GM21737 (cell line): ENCODE measurements at regions not wholly inside any gene's neighbourhood (a gene's known extent, or its start where the extent isn't known, plus 50 kb on each side); places are given as distances from the start of the nearest gene placed in this dataset.

ENCODE experiments used
- ATAC-seq: cut with Tn5 transposase; IDR thresholded peaks from one replicate; pipeline ENCODE4 v1.9.1; 2021; ENCODE audit warnings: mild to moderate bottlenecking, moderate library complexity; ENCODE audit not compliant: unreplicated experiment

DNA sequence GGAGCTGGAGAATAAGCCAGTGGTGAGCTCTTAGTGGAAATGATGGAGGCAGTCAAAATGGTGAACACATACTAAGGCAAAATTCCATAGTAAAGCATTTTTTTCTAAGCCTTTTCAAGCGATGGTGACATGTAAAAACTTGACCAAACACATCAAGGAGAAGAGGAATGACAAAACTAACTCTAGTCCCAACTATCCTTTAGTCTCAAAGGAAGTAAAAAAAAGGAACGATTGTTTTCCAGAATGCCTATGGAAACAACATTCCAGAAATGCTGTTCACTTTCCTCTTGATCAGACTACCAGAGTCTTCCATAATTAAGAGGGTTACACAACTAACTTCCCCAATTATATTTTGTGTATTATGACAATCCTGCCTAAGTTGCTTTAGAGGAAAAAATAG, 715.6 kb downstream of the EPHA4 start:
- ATAC-seq: no peak

DNA sequence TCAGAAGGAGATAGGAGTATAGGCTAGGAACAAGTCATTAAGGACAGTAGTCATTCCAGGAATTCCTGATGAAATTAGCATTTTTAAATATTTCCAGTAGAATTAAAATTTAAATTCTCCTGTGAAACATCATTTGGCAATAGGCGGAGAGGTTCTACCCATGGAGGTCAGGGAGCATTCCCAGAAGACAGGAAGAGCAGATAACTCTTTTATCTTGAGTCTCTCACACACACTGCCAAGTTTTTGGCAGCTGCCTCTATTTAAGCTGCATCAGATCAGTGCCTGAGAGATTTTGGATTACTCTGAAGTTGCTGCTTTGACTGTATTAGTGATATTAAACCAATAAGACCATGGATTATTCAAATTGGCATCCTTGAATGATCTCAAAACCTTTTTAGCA, 714.7 kb downstream of the EPHA4 start:
- no peak for ATAC-seq

DNA sequence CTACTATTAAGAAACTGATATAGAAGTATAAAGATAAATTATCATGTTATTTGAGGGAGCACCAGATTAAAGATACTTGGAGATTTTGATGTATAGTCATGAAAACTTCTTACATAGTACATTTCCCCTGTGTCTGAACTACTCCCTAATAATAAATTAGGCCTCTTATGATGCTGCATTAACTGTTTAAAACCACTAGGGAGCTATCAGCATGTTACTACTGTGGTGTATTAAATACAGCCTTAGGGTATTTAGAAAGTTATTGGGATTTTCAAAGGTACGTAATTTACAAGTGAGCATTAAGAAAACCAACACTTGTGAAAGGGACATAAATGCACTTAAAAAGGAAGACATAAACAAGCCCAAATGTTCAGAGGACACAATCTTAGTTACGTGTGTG, 714.0 kb downstream of the EPHA4 start:
- no peak for ATAC-seq

DNA sequence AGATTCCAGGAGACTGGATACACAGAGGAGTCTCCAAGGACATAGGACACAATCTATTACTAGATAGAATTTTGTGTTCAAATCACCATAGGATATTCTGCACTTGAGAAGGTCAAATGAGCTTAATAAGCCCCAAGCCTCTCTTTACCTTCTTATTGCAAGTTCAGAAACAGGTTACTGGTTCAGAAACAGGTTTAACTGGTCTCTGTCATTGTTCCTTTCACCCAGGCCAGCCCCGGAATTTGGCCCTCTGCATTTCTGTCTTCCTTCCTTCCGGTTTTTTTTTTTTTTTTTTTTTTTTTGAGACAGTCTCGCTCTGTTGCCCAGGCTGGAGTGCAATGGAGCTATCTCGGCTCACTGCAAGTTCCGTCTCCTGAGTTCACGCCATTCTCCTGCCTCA, 700.2 kb downstream of the EPHA4 start:
- no peak for ATAC-seq

DNA sequence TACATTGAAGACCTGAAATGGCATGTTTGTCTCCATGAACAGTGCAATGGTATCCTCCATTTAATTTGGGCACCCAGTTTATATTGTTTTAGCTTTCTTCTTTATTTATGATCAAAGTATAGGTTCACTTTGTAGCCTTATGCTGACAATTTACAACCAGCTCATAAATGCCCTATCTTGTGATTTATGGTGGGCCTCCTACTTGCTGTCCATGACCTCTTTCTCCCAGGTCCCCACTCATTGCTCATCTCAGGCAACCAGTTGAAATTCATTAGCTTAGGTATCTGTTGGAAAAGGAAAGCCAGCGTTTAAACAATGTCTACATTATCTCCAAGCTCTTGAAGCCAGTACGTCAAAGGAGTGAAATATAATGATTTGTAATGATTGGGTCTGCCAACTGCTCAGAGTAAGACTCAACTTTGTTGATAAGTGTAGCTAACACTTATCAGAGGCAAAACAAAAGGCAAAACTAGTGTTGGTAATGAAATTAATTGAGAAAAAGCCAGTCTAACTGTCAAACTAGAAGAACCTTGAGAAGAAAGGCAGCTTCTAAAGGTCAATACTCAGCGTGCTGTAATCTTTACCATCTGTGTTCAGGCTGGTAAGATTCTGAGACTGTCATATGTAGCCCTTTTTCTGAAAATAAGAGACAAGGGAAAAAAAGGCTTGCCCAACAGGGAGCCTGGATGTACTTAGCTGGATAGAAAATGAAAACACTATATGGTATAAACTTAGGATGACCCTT, 695.9 kb downstream of the EPHA4 start:
- no peak for ATAC-seq

DNA sequence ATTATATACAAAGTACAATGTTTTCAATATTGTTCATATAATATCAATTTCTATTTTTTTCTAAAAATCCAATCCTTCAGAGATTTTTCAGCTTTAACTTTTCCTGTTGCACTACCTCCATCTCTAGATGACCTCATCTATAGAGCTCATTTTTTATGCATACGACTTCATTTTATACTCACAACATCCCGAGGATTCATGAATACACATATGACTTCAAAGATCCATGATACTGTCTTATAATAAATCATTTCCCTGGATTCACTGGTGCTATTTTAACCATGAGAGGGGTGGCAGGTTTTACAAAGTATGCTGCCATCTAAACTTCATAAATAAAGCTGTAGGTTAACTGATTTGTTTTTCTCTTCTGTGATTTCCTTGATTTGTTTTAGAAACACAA, 694.6 kb downstream of the EPHA4 start:
- ATAC-seq: no peak

DNA sequence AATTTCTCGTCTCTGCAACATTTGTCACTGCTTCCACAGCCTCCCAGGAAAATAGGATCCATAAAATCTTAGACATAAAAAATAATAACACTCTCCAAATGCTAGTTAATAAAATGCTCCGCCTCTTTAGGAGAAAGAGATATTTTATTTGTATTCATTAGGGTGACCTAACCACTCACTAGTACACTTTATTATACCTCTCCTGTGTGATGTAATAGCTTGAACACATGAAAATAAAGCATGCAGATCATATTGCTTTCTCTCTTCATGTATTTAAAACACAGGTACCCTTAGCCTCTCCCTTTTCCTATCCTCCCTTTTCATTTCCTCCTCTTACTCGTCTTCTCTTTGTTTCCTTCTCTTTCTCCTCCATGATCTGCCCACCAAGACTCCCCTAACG, 694.2 kb downstream of the EPHA4 start:
- no peak for ATAC-seq

DNA sequence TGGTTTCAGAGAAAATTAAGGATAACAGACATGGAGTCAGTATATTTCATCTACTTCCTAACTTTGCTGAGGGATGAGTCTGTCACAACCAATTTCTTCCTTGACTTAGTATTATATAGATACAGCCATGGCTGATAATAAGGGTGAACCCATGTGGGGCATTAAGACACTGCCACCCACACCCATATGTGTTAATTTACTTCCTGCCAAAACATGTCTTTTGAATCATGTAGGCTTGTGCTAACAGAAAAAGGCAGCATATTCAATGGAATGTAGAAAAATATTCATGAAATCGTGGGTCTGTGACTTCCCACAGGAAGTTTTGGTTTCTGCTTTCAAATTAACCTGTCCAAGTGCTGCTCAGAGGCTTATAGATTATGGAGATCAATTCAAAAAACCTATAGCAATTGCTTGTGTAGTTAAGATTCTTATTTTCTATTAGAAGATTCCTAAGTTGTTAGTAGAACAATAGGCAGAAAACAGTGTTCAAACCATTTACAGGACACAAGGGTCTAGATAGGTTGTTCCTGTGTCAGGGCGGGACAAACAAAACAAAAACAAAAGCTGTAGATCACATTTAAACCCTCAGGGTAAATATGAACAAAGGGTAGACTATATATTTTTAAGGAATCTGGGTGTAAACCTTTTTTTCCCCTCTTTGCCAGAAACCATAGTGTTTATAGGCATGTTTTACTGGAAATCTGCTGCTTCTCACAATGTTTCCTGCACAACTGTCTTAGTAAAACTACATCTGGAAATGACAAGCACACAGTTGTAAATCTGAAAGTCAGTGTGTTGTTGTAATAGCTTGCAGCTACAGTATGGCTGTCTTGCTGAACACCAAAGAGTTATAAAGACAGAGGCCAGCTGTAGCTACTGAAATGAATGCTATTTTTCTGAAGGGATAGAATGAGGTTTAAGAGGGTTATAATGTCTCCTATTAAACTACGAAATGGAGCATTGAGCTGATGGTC, 691.2 kb downstream of the EPHA4 start:
- no peak for ATAC-seq

DNA sequence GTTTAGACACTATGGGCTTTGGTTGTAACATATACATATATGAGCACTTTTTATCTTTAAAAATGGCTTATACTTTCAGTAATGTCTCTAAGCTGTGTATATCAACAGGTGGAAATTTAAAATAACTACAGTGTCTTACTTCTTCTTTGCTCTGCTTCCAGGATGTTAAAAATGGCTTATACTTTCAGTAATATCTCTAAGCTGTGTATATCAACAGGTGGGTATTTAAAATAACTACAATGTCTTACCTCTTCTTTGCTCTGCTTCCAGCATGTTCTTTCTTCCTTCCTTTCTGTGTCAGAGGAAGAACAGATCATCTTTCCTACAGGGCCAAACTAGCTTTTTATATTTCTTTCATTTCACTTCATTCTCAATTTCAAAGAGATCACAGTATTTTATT, 689.6 kb downstream of the EPHA4 start:
- no peak for ATAC-seq

DNA sequence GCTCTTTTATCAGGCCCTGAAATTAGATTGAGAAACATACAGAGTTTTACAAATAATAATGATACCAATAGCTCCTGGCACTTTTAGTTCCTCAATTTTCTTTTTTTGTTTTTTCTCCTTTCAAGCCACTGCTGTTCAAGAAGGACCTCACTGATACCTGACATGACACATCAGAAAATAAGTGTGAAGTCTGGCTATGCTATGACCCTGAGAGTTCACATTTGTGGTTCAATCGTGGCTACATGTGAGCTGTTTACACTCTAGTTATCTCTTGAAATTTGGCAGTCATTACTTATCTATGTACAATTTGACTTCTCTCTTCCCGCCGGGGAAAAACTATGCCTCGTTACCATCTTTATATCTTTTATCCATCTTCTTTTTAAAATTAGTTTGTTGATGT, 686.5 kb downstream of the EPHA4 start:
- ATAC-seq: no peak

DNA sequence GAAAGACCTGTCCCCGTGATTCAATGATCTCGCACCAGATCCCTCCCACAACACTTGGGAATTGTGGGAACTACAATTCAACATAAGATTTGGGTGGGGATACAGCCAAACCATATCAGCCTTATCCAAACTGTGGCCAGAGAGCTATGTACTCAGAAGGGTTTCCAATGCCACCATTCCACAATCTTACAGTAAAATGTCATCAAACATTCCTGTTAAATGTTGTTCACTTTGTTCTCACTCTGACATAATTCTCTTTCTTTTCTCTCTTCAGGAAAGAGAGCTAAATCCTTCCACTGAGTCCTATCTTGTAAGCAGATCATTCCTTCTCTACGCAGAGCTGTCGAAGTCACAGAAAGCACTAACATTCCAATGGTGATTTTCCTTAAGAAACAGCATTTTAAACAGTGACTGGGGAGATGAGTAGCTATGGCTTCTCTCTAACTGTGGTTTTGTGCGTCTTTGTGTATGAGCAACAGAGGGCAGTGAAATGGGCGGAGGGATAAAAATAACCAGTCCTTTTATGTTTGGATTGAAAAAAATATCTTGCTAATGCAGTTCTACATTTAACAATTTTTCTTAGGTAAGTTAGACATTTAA, 684.7 kb downstream of the EPHA4 start:
- no peak for ATAC-seq

DNA sequence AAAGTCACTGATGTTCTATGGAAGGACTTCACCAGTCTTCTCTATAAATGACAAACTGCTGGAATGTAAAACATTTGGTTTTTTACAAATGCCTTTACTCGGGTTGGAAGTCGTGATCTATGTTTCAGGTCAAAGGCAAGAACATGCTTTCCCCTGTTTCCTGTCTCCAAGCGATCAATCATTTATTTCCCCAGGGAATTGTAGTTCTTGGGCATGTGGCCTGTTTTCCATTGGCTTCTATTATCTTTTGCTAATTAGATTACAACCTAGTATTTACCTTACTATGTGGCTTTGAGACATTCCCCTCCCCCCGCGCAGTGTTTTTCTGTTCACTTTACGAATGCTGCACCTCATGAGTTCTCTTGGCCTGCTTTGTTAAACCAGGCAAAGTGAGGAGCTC, 684.2 kb downstream of the EPHA4 start:
- ATAC-seq: no peak

DNA sequence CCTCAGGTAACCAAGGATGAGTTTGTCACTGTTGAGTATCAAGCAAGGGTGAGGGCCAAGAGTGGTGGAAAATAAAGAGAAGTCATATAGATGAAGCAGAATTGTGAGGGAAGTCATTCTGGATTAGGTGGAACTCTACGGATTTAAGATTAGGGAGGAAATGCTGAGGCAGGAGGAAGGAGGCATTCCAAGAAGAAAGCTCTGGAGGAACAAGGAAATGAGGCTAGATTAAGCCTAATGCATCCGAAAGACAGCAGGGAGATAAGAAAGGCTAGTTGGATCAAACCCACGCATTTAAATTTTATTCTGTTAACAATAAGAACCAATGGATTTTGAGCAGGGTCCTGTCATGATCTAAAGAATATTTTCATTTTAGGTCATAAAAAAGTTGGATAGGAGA, 681.2 kb downstream of the EPHA4 start:
- ATAC-seq: no peak

DNA sequence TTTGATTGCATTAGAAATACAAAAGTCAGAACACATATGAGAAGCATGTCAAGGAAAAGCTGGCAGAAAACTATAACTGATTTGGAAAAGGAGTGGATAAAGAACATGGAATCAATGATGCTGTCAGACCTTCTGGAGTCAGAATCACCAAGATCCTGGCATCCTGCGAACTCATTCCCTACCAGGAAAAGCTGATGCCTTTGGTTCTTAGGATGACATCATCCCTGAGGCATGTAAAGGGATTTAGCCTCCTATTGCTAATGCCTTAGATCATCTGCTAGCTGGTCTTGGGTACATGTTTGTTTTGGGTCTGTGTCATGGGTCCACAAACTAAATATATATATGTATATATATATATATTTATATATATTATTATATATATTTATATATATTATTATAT, 680.7 kb downstream of the EPHA4 start:
- no peak for ATAC-seq

DNA sequence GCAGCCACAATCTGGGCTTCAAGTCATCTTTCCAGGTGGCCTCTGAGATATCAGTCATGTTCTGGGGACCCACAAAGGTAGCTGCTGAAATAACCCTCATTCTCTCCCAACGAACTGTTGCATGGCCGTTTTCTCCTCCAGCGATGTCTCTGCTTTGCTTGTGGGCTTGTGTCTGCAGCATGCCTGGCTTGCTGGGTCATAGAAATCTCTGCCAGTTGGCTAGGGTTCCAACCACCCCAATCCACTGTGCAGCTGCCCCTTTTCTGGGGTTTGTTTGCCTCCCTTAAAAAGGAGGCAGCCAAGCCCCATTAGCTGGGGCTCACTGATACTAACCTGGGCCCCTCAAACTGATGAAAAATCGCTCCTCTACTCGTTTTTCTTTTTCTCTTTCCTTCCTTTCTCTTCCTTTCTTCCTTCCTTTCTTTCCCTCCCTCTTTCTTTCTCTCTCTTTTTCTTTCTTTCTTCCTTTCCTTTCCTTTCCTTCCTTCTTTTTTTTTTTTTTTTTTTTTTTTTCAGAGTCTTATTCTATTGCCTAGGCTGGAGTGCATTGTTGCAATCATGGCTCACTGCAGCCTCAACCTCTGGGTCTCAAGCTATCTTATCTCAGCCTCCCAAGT, 680.0 kb downstream of the EPHA4 start:
- ATAC-seq: no peak

DNA sequence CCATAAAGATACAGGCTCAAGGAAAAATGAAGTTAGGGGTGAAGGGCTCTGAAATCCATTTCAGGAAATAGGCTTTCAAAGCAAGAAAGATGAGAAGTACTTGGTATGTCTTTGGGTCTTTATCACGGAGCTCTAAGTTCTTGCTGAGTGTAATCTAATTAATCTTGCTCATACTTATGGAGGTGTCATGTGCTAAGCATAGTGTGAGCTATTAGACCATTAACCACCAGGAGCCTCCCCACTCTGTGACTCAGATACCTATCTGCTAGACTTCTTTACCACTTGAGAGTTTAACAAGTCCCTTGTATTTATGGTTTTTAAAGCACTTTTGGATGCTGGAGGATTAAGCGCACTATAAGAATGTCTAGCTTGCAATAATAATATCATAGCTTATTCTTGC, 678.7 kb downstream of the EPHA4 start:
- ATAC-seq: no peak

DNA sequence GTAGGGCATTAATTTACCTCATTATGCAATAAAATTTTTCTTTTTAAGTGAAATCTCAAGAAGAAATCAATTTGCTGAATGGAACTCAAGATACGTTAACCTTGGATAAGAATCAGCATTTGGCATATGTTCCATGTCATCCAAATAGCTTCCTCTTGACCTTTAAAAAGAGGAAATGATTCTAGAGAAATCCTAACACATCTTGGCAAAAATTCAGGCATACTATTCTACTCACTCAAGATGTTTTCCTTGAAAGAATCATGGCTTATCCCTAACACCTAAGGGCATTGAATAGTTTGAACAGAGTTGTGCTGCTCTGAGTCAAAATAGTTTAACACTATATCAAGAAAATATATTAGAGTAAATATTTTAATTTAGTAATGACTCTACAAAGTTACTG, 678.0 kb downstream of the EPHA4 start:
- ATAC-seq: no peak

DNA sequence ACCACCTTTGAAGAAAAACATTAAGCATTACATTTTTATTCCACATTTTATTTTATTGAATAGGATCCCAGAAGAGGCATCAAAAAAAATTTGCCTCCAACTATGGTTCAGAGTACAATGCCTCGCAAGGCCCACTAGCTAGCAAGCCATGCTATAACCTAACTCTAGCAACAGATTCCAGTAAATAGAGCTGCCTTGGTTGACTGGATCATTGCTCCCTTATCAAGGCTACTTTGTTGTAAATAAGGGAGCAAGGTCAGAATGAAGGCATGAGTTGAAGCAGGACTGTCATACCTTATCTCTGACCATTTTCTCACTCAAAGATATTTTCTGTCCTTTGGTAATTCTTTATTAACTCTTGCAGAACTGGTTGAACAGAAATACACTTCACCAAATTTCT, 672.6 kb downstream of the EPHA4 start:
- no peak for ATAC-seq

DNA sequence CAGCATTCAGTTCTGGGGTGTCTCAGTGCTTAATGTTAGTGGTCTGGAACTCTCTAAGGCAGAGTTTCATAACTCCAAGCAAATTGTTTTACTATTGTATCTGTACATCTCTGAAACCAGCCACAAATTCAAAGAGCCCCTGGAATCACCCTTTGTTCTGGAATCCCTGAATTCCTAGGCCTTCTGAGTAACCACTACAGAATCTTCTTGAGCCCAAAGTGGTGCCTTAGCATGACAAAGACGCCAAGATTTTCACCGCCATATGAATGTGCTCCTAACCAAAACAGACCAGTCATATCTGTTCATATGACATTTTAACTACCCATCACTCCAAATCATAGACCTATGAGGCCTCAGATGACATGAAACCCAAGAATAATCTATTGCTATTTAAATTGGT, 668.1 kb downstream of the EPHA4 start:
- ATAC-seq: no peak

DNA sequence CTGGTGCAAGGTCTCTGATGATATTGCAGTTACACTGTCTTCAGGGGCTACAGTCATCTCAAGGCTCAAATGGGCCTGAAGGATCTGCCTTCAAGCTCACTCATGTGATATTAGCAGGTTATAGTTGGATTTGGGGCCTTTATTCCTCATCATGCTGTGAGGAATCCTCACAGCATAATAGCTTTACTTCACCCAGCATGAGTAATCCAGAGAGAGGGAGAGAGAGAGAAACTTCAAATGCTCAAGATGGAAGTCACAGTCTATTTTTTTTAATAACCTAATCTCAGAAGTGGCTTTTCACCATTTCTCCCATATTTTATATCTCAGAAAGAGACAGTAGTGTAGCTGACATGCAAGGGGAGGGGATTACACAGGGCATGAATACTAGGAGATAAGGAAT, 658.7 kb downstream of the EPHA4 start:
- ATAC-seq: no peak

DNA sequence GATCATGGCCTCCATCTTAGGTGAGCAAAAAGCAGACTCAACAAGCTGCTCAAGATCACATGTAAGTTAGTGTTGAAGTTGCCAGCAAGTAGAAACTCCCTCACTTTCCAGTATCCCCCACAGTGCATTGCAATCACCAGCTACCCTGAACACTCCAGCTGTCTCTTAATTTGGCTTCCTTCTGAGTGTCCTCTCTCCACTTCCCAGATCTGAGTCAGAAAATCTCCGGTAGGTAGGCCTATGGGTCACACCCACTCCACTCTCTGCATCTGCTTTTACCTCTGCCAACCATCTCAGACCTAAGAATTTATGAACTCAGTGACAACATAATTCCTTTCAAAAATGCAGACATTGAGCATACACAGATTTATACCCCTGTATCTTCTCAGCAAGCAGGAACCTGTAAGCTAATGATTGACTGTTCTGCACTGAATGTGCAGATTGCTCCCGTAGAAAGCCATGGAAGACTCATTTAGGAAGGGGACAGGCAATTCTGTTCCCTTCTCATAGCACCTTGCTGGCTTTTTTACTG, 656.9 kb downstream of the EPHA4 start:
- ATAC-seq: no peak
